ENCODE measurements at regions not wholly inside any gene's neighbourhood (a gene's known extent, or its start where the extent isn't known, plus 50 kb on each side); places are given as distances from the start of the nearest gene placed in this dataset.

GRCh38 chr7:156051884-156052283, 239.6 kb upstream of the SHH start:
- H3K9me3 ChIP-seq (ENCODE audit: low read length): no peaks in the 10 kb centered on the region
- H3F3A ChIP-seq (ENCODE audit: insufficient read depth, low read length, poor library complexity, severe bottlenecking): no peaks in the 10 kb centered on the region
- no peaks in the 10 kb centered on the region for H3K27me3 ChIP-seq (ENCODE audit: insufficient read depth, low read depth, low read length)
- TF ChIP-seq CTCF (IDR thresholded peaks at IDR 0.05; ENCODE audit: poor library complexity, severe bottlenecking) (no peak), TAF1 (IDR thresholded peaks at IDR 0.05; ENCODE audit: low read depth) (no peak), RAD21 (conservative IDR thresholded peaks at IDR 0.05) (no peak), EP300 (conservative IDR thresholded peaks at IDR 0.05; ENCODE audit: poor library complexity, severe bottlenecking) (no peak), MXI1 (conservative IDR thresholded peaks at IDR 0.05; ENCODE audit: poor library complexity, severe bottlenecking) (no peak), POLR2AphosphoS5 (IDR thresholded peaks at IDR 0.05) (no peak), EZH2 (IDR thresholded peaks at IDR 0.05; ENCODE audit: borderline replicate concordance, insufficient read depth, low read length, poor library complexity, severe bottlenecking) (no peak), SMC3 (conservative IDR thresholded peaks at IDR 0.05; ENCODE audit: poor library complexity) (no peak), REST (IDR thresholded peaks at IDR 0.05; ENCODE audit: borderline replicate concordance) (no peak)
- no peaks in the 10 kb centered on the region for H3K9me2 ChIP-seq (ENCODE audit: insufficient read depth, low read length)
- H3K4me3 ChIP-seq (ENCODE audit: low read length): no peak overlapping the region
- no peak overlapping the region for H2AFZ ChIP-seq (ENCODE audit: low read depth, low read length)
- no peak overlapping the region for H3K9ac ChIP-seq (ENCODE audit: low read length)
- H3K36me3 ChIP-seq (ENCODE audit: insufficient read depth, low read length): no peaks in the 10 kb centered on the region
- no peaks in the 10 kb centered on the region for H4K20me1 ChIP-seq (ENCODE audit: insufficient read depth)
- H3K4me2 ChIP-seq (ENCODE audit: low read length): no peak overlapping the region
- no peak overlapping the region for H3K27ac ChIP-seq (ENCODE audit: low read length)
- H3K79me2 ChIP-seq (replicated peaks; ENCODE audit: insufficient read depth, low read length): no peaks in the 10 kb centered on the region

GRCh38 chr7:156050636-156051569, 238.6 kb upstream of the SHH start:
- H3K27ac ChIP-seq (ENCODE audit: low read length): no peak overlapping the region
- H3K4me3 ChIP-seq (ENCODE audit: low read length): no peak overlapping the region
- no peaks in the 10 kb centered on the region for H3K27me3 ChIP-seq (ENCODE audit: insufficient read depth, low read depth, low read length)
- no peaks in the 10 kb centered on the region for H3K36me3 ChIP-seq (ENCODE audit: insufficient read depth, low read length)
- H3K9ac ChIP-seq (ENCODE audit: low read length): no peak overlapping the region
- H3K9me2 ChIP-seq (ENCODE audit: insufficient read depth, low read length): no peaks in the 10 kb centered on the region
- H3K9me3 ChIP-seq (ENCODE audit: low read length): no peaks in the 10 kb centered on the region
- H3K79me2 ChIP-seq (replicated peaks; ENCODE audit: insufficient read depth, low read length): no peaks in the 10 kb centered on the region
- no peak overlapping the region for H2AFZ ChIP-seq (ENCODE audit: low read depth, low read length)
- TF ChIP-seq EZH2 (IDR thresholded peaks at IDR 0.05; ENCODE audit: borderline replicate concordance, insufficient read depth, low read length, poor library complexity, severe bottlenecking) (no peak), SMC3 (conservative IDR thresholded peaks at IDR 0.05; ENCODE audit: poor library complexity) (no peak), CTCF (IDR thresholded peaks at IDR 0.05; ENCODE audit: poor library complexity, severe bottlenecking) (no peak), MXI1 (conservative IDR thresholded peaks at IDR 0.05; ENCODE audit: poor library complexity, severe bottlenecking) (no peak), REST (IDR thresholded peaks at IDR 0.05; ENCODE audit: borderline replicate concordance) (no peak), TAF1 (IDR thresholded peaks at IDR 0.05; ENCODE audit: low read depth) (no peak), POLR2AphosphoS5 (IDR thresholded peaks at IDR 0.05) (no peak), EP300 (conservative IDR thresholded peaks at IDR 0.05; ENCODE audit: poor library complexity, severe bottlenecking) (no peak), RAD21 (conservative IDR thresholded peaks at IDR 0.05) (no peak)
- no peak overlapping the region for H3K4me2 ChIP-seq (ENCODE audit: low read length)
- no peaks in the 10 kb centered on the region for H4K20me1 ChIP-seq (ENCODE audit: insufficient read depth)
- no peaks in the 10 kb centered on the region for H3F3A ChIP-seq (ENCODE audit: insufficient read depth, low read length, poor library complexity, severe bottlenecking)

Measured in neural cell (in vitro differentiated cells).